GM18868 (cell line): ENCODE measurements at regions not wholly inside any gene's neighbourhood (a gene's known extent, or its start where the extent isn't known, plus 50 kb on each side); places are given as distances from the start of the nearest gene placed in this dataset.

ENCODE experiments used
- ATAC-seq: cut with Tn5 transposase; IDR thresholded peaks from one replicate; pipeline ENCODE4 v1.9.1; 2021; ENCODE audit warnings: mild to moderate bottlenecking, moderate library complexity; ENCODE audit not compliant: unreplicated experiment

- ATAC-seq: no peak
These were observed 59.9 kb upstream of the IFNG-AS1 start for GRCh38 chr12:67929384-67929772.

GRCh38 chr12:67937822-67938221, 51.4 kb upstream of the IFNG-AS1 start:
- no peak for ATAC-seq
